ENCODE measurements at regions not wholly inside any gene's neighbourhood (a gene's known extent, or its start where the extent isn't known, plus 50 kb on each side); places are given as distances from the start of the nearest gene placed in this dataset.

GRCh38 chrX:69016293-69016941, 148.8 kb downstream of the PJA1 start:
- H3K27me3 ChIP-seq (ENCODE audit: control insufficient read depth, insufficient read depth, low read length), result no peaks in the 10 kb centered on the region
- H3K4me1 ChIP-seq (ENCODE audit: control insufficient read depth, insufficient read depth, low read length), result no peaks in the 10 kb centered on the region
- no peak overlapping the region for H3K27ac ChIP-seq (ENCODE audit: low read depth, low read length)
- H3K36me3 ChIP-seq (ENCODE audit: control insufficient read depth, insufficient read depth, low read length), result no peaks in the 10 kb centered on the region
- no peak overlapping the region for H3K9ac ChIP-seq (ENCODE audit: low read length)
- H3K4me3 ChIP-seq (ENCODE audit: low read length), result no peak overlapping the region

GRCh38 chrX:69015564-69016292, 149.5 kb downstream of the PJA1 start:
- no peaks in the 10 kb centered on the region for H3K27me3 ChIP-seq (ENCODE audit: control insufficient read depth, insufficient read depth, low read length)
- no peaks in the 10 kb centered on the region for H3K36me3 ChIP-seq (ENCODE audit: control insufficient read depth, insufficient read depth, low read length)
- no peak overlapping the region for H3K27ac ChIP-seq (ENCODE audit: low read depth, low read length)
- H3K4me3 ChIP-seq (ENCODE audit: low read length), result no peak overlapping the region
- no peaks in the 10 kb centered on the region for H3K4me1 ChIP-seq (ENCODE audit: control insufficient read depth, insufficient read depth, low read length)
- no peak overlapping the region for H3K9ac ChIP-seq (ENCODE audit: low read length)

GRCh38 chrX:69015156-69015555, 150.1 kb downstream of the PJA1 start:
- Histone ChIP-seq H3K4me1 (ENCODE audit: control insufficient read depth, insufficient read depth, low read length) (no peaks in the 10 kb centered on the region), H3K27me3 (ENCODE audit: control insufficient read depth, insufficient read depth, low read length) (no peaks in the 10 kb centered on the region), H3K27ac (ENCODE audit: low read depth, low read length) (no peak overlapping the region), H3K36me3 (ENCODE audit: control insufficient read depth, insufficient read depth, low read length) (no peaks in the 10 kb centered on the region), H3K9ac (ENCODE audit: low read length) (no peak overlapping the region), H3K4me3 (ENCODE audit: low read length) (no peak overlapping the region)

GRCh38 chrX:69014200-69014599, 151.1 kb downstream of the PJA1 start:
- Histone ChIP-seq H3K4me3 (ENCODE audit: low read length) (no peak overlapping the region), H3K27me3 (ENCODE audit: control insufficient read depth, insufficient read depth, low read length) (no peaks in the 10 kb centered on the region), H3K36me3 (ENCODE audit: control insufficient read depth, insufficient read depth, low read length) (no peaks in the 10 kb centered on the region), H3K27ac (ENCODE audit: low read depth, low read length) (no peak overlapping the region), H3K9ac (ENCODE audit: low read length) (no peak overlapping the region), H3K4me1 (ENCODE audit: control insufficient read depth, insufficient read depth, low read length) (no peaks in the 10 kb centered on the region)

- no peaks in the 10 kb centered on the region for H3K4me1 ChIP-seq (ENCODE audit: control insufficient read depth, insufficient read depth, low read length)
- no peak overlapping the region for H3K4me3 ChIP-seq (ENCODE audit: low read length)
- H3K36me3 ChIP-seq (ENCODE audit: control insufficient read depth, insufficient read depth, low read length), result no peaks in the 10 kb centered on the region
- no peak overlapping the region for H3K9ac ChIP-seq (ENCODE audit: low read length)
- H3K27me3 ChIP-seq (ENCODE audit: control insufficient read depth, insufficient read depth, low read length), result no peaks in the 10 kb centered on the region
- H3K27ac ChIP-seq (ENCODE audit: low read depth, low read length), result no peak overlapping the region
Observed at GRCh38 chrX:69010339-69010738, 154.9 kb downstream of the PJA1 start.

GRCh38 chrX:69000877-69001276, 164.4 kb downstream of the PJA1 start:
- Histone ChIP-seq H3K4me1 (ENCODE audit: control insufficient read depth, insufficient read depth, low read length) (peaks cover 7% of the 10 kb centered on the region), H3K27ac (ENCODE audit: low read depth, low read length) (no peak overlapping the region), H3K9ac (ENCODE audit: low read length) (no peak overlapping the region), H3K4me3 (ENCODE audit: low read length) (no peak overlapping the region), H3K27me3 (ENCODE audit: control insufficient read depth, insufficient read depth, low read length) (no peaks in the 10 kb centered on the region), H3K36me3 (ENCODE audit: control insufficient read depth, insufficient read depth, low read length) (no peaks in the 10 kb centered on the region)

- Histone ChIP-seq H3K9ac (ENCODE audit: low read length) (no peak overlapping the region), H3K4me3 (ENCODE audit: low read length) (no peak overlapping the region), H3K27me3 (ENCODE audit: control insufficient read depth, insufficient read depth, low read length) (no peaks in the 10 kb centered on the region), H3K36me3 (ENCODE audit: control insufficient read depth, insufficient read depth, low read length) (no peaks in the 10 kb centered on the region), H3K27ac (ENCODE audit: low read depth, low read length) (no peak overlapping the region), H3K4me1 (ENCODE audit: control insufficient read depth, insufficient read depth, low read length) (peaks cover 12% of the 10 kb centered on the region)
Observed at GRCh38 chrX:68999931-69000330, 165.3 kb downstream of the PJA1 start.

GRCh38 chrX:68999356-68999755, 165.9 kb downstream of the PJA1 start:
- Histone ChIP-seq H3K4me3 (ENCODE audit: low read length) (no peak overlapping the region), H3K36me3 (ENCODE audit: control insufficient read depth, insufficient read depth, low read length) (no peaks in the 10 kb centered on the region), H3K27me3 (ENCODE audit: control insufficient read depth, insufficient read depth, low read length) (no peaks in the 10 kb centered on the region), H3K27ac (ENCODE audit: low read depth, low read length) (no peak overlapping the region), H3K4me1 (ENCODE audit: control insufficient read depth, insufficient read depth, low read length) (peaks cover 12% of the 10 kb centered on the region), H3K9ac (ENCODE audit: low read length) (no peak overlapping the region)

- Histone ChIP-seq H3K27ac (ENCODE audit: low read depth, low read length) (no peak overlapping the region), H3K27me3 (ENCODE audit: control insufficient read depth, insufficient read depth, low read length) (no peaks in the 10 kb centered on the region), H3K9ac (ENCODE audit: low read length) (no peak overlapping the region), H3K4me3 (ENCODE audit: low read length) (no peak overlapping the region), H3K4me1 (ENCODE audit: control insufficient read depth, insufficient read depth, low read length) (peaks cover 12% of the 10 kb centered on the region), H3K36me3 (ENCODE audit: control insufficient read depth, insufficient read depth, low read length) (no peaks in the 10 kb centered on the region)
Observed at GRCh38 chrX:68998716-68999115, 166.5 kb downstream of the PJA1 start.

GRCh38 chrX:68997911-68998310, 167.3 kb downstream of the PJA1 start:
- H3K4me1 ChIP-seq (ENCODE audit: control insufficient read depth, insufficient read depth, low read length), result peaks cover 12% of the 10 kb centered on the region
- no peak overlapping the region for H3K27ac ChIP-seq (ENCODE audit: low read depth, low read length)
- no peaks in the 10 kb centered on the region for H3K36me3 ChIP-seq (ENCODE audit: control insufficient read depth, insufficient read depth, low read length)
- H3K4me3 ChIP-seq (ENCODE audit: low read length), result no peak overlapping the region
- no peaks in the 10 kb centered on the region for H3K27me3 ChIP-seq (ENCODE audit: control insufficient read depth, insufficient read depth, low read length)
- no peak overlapping the region for H3K9ac ChIP-seq (ENCODE audit: low read length)

GRCh38 chrX:68997511-68997910, 167.7 kb downstream of the PJA1 start:
- Histone ChIP-seq H3K9ac (ENCODE audit: low read length) (no peak overlapping the region), H3K4me1 (ENCODE audit: control insufficient read depth, insufficient read depth, low read length) (peaks cover 12% of the 10 kb centered on the region), H3K27ac (ENCODE audit: low read depth, low read length) (no peak overlapping the region), H3K36me3 (ENCODE audit: control insufficient read depth, insufficient read depth, low read length) (no peaks in the 10 kb centered on the region), H3K27me3 (ENCODE audit: control insufficient read depth, insufficient read depth, low read length) (no peaks in the 10 kb centered on the region), H3K4me3 (ENCODE audit: low read length) (no peak overlapping the region)

- H3K4me3 ChIP-seq (ENCODE audit: low read length), result no peak overlapping the region
- peak overlapping the region; percentile 70 for H3K27ac ChIP-seq (ENCODE audit: low read depth, low read length)
- no peaks in the 10 kb centered on the region for H3K27me3 ChIP-seq (ENCODE audit: control insufficient read depth, insufficient read depth, low read length)
- H3K4me1 ChIP-seq (ENCODE audit: control insufficient read depth, insufficient read depth, low read length), result peaks cover 12% of the 10 kb centered on the region
- H3K9ac ChIP-seq (ENCODE audit: low read length), result no peak overlapping the region
- no peaks in the 10 kb centered on the region for H3K36me3 ChIP-seq (ENCODE audit: control insufficient read depth, insufficient read depth, low read length)
Observed at GRCh38 chrX:68995780-68996551, 167.1 kb downstream of the EFNB1 start.
